GM18868 (cell line): ENCODE measurements at regions not wholly inside any gene's neighbourhood (a gene's known extent, or its start where the extent isn't known, plus 50 kb on each side); places are given as distances from the start of the nearest gene placed in this dataset.
"Not testable (repeated sequence)": the region's sequence is repeated elsewhere in the genome, so short reads cannot be mapped to it uniquely, and the experiment has no call there.

Experiments used
- ATAC-seq: cut with Tn5 transposase; IDR thresholded peaks from one replicate; pipeline ENCODE4 v1.9.1; 2021; ENCODE audit warnings: mild to moderate bottlenecking, moderate library complexity; ENCODE audit not compliant: unreplicated experiment

GRCh38 chr18:65206551-65207260, 544.1 kb upstream of the CDH7 start:
- ATAC-seq, result no peak

GRCh38 chr18:65202091-65202490, 548.7 kb upstream of the CDH7 start:
- no peak for ATAC-seq

- no peak for ATAC-seq
These were observed 575.1 kb upstream of the CDH7 start for GRCh38 chr18:65175681-65176080.

GRCh38 chr18:65162086-65162485, 588.7 kb upstream of the CDH7 start:
- not testable (repeated sequence) for ATAC-seq

GRCh38 chr18:65146482-65147021, 604.3 kb upstream of the CDH7 start:
- no peak for ATAC-seq

GRCh38 chr18:65145312-65145711, 605.5 kb upstream of the CDH7 start:
- no peak for ATAC-seq

- ATAC-seq, result no peak
These were observed 617.2 kb upstream of the CDH7 start for GRCh38 chr18:65133610-65134009.

GRCh38 chr18:65124633-65125032, 626.2 kb upstream of the CDH7 start:
- ATAC-seq, result no peak

GRCh38 chr18:65103864-65104263, 646.9 kb upstream of the CDH7 start:
- ATAC-seq, result no peak

- ATAC-seq, result no peak
These were observed 657.5 kb upstream of the CDH7 start for GRCh38 chr18:65093346-65093745.

- ATAC-seq, result peak; percentile 93
These were observed 659.0 kb upstream of the CDH7 start for GRCh38 chr18:65091744-65092329.

GRCh38 chr18:65082907-65083306, 667.9 kb upstream of the CDH7 start:
- ATAC-seq, result no peak

- ATAC-seq, result no peak
These were observed 669.0 kb upstream of the CDH7 start for GRCh38 chr18:65081786-65082185.

GRCh38 chr18:65073060-65073550, 677.7 kb upstream of the CDH7 start:
- ATAC-seq, result no peak

- ATAC-seq, result no peak
These were observed 693.3 kb upstream of the CDH7 start for GRCh38 chr18:65057439-65058083.

GRCh38 chr18:65056575-65056974, 694.2 kb upstream of the CDH7 start:
- ATAC-seq, result no peak

GRCh38 chr18:65049586-65049985, 701.2 kb upstream of the CDH7 start:
- no peak for ATAC-seq

- no peak for ATAC-seq
These were observed 711.2 kb upstream of the CDH7 start for GRCh38 chr18:65039578-65039977.

- no peak for ATAC-seq
These were observed 715.1 kb upstream of the CDH7 start for GRCh38 chr18:65035701-65036100.

- ATAC-seq, result no peak
These were observed 725.1 kb upstream of the CDH7 start for GRCh38 chr18:65025756-65026155.

- no peak for ATAC-seq
These were observed 729.8 kb upstream of the CDH7 start for GRCh38 chr18:65021021-65021420.

GRCh38 chr18:65018184-65018583, 732.6 kb upstream of the CDH7 start:
- ATAC-seq, result no peak
